COLO668 (cell line): ENCODE measurements at regions not wholly inside any gene's neighbourhood (a gene's known extent, or its start where the extent isn't known, plus 50 kb on each side); places are given as distances from the start of the nearest gene placed in this dataset.
"Not testable (repeated sequence)": the region's sequence is repeated elsewhere in the genome, so short reads cannot be mapped to it uniquely, and the experiment has no call there.

Experiments used
- DNase-seq: peaks from one replicate; lab custom pipeline; 2025; ENCODE audit not compliant: unreplicated experiment; lab: John Stamatoyannopoulos, UW

DNA sequence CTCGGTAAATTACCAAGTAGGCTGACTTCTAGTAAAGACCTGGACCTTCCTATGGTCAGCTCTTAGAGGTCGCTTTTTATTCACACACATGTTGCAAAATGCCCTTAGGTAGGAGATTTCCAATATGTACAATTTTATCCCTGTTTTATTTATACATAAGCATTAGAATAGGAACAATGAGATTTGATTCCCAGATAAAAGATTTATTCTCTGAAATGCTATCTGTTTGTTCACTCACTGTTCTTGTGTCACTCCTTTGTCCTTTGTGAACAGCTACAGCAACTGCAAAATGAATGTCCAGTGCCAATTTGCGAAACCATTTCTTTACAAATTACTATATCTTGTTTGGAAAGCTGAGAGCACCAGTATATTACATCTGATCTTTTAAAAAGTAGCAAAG, 991.5 kb upstream of the TYRP1 start:
- DNase-seq: no peak

DNA sequence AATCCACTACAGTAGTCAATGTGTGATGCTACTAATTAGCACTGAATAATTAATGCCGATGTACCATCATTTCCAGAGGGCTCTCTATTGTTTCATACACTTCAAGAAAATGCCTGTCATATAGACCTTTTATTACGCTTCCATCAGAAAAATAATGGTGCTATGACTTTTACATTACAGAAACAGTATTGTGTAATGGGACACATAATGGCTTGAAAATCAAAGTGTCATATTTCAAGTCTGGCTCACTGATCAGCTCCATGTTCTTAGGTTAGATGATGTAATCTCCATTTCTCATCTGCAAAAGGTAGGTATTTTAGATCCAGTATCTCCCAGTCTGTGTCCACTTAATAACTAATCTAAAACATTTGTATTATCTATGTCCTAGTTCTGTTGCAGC, 990.6 kb upstream of the TYRP1 start:
- no peak for DNase-seq

DNA sequence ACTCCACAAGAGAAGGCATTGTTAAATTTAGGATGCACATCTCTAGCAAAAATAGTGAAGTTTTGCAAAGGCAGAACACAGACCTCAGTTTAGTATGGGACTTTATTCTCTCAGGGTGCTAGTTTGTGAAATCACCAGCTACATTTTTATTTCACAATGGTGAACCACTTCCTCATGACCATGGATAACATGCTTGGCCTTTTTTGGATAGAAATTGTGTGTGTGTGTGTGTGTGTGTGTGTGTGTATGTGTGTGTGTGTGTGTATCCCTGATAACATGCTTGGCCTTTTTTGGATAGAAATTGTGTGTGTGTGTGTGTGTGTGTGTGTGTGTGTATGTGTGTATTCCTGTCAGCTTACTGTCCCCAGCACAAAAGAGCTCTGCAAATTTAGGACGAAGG, 989.0 kb upstream of the TYRP1 start:
- not testable (repeated sequence) for DNase-seq

DNA sequence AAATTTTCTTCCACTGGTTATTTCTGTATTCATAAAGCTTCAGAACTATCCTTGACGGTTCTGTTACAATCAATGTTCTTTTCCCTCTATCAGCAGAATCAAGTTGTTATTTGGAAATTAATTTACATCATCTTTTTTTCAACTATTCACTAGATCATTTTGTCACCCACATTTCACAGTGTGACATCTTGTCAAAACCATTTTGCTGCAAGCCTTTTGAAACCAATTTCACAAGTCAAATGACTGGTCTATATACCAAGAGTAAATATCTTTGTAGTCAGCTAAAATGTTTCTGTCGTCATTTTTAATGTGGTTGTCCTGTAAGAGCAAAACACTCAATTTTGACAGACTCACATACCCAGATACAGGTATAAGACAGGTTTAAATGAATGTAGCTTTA, 984.3 kb upstream of the TYRP1 start:
- DNase-seq: no peak

DNA sequence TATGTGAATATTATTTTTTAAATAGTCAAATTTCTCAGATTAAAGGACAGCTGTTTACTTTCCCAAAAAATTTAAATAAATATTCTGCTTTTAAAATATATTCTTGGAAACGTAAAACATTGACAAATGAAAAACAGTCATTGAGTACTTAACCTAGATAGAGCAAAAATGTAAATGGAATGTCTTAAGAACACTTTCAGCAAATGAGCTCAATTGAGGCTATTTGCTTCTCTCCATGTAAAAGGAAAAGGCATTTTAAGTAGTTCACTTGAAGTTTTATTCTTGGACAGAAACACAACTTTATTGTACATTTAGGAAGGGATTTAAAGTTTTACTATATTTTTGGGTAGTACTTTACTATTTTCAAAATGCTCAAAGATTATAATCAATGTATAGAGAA, 983.6 kb upstream of the TYRP1 start:
- DNase-seq: no peak

DNA sequence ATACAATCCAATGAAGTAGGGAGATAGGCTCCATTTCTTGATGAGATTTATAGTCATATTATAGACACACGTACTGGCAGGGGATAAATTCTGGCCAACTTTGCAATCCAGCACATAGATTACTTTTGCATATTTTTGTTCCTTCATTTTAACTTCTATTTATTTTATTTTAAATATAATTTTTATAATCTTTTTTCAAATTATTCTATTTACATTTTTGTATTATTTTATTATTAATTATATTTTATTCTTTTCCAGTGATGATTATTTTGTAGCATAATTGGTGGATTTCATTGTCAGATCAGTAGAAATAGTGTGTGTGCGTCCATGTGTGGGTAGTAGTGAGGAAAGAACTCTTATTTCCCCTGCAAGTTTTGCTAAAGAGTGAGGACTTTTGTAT, 980.1 kb upstream of the TYRP1 start:
- no peak for DNase-seq

DNA sequence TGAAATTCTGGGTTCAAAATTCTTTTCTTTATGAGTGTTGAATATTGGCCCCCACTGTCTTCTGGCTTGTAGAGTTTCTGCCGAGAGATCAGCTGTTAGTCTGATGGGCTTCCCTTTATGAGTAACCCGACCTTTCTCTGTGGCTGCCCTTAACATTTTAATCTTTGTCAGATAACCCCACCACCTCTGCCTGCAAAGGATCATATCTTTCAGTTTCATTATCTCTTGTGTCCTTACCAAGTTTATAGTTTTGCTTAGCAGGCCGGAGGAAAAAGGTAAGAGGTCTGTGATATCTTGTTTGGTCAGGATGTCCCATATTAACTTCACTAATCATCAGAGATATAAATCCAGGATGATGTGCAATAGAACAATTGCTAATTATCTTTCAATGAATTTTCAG, 970.2 kb upstream of the TYRP1 start:
- DNase-seq: no peak

DNA sequence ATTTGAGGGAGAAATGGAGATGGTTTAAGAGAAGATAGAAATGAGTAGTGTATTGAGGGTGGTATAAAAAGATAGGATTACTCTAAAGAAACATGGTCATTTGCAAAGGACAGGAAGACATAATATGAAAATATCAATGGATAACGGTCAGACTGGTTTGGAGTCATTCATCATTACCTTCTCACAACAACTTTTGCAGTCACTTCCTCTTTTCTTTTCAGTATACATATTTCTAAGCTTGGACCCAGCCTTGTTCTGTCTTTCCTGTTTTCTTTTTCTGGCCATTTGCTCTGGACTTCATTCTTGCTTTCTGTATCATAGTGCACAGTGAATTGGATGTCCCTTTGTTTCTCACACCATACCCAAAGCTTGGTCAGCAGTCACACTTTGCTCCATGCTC, 966.5 kb upstream of the TYRP1 start:
- no peak for DNase-seq

DNA sequence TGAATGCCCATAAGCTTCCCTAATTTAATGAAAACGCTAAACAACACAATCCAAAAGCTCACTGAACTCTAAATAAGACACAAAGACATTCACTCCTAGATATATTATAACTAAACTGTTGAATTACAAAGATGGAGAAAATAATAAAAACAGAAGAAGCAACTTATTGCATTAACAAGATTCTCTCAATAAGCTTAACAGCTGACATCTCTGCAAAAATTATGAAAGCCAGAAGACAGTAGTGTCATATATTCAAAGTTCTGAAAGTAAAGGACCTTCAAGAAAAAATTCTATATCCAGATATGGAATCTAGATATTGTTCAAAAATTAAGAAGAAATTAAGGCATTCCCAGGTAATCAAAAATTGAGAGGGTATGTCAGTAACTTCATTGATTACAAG, 957.8 kb upstream of the TYRP1 start:
- DNase-seq: no peak

DNA sequence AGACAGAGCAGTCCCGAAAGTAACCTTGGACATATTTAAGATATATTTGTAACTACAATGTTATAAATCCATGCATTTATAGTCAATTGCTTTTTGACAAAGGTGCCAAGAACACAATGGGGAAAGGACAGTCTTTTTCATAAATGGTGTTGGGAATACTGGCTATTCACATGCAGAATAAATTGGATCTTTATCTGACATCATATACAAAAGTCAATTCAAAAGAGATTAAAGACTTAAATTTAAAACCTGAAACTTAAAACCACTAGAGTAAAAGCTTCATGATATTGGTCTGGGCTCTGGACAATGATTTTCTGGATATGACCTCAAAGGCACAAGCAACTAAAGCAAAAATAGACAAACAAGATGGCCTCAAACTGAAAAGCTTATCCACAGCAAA, 950.7 kb upstream of the TYRP1 start:
- DNase-seq: no peak

DNA sequence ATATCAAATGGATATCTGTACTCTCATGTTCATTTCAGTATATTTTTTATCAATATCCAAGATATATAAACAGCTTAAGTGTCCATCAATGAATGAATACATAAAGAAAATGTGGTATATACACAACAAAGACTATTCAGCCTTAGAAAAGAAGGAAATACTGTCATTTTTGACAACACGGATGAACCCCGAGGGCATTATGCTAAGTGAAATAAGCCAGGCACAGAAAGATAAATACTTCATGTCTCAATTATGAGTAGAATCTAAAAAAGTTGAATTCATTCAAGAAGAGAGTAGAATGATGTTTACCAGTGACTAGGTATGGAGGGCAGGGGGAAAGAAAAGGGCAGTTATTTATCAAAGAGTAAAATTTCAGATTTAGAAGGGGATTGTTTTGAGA, 949.8 kb upstream of the TYRP1 start:
- no peak for DNase-seq

DNA sequence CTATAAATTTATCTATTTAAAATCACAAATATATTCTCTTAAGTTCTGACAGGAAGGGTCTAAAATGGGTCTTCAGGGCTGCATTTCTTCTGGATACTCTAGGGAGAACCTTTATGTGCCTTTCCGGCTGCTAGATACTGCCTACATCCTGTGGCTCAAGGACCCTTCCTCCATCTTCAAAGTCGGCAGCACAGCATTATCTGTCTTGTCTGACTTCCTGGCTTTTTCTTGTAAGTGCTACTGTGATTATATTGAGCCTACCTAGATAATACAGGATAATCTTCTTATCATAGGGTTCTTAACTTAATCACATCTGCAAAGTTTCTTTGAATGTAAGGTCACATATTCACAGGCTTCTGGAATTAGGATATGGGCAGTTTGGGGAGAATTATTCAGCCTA, 943.8 kb upstream of the TYRP1 start:
- DNase-seq: no peak

DNA sequence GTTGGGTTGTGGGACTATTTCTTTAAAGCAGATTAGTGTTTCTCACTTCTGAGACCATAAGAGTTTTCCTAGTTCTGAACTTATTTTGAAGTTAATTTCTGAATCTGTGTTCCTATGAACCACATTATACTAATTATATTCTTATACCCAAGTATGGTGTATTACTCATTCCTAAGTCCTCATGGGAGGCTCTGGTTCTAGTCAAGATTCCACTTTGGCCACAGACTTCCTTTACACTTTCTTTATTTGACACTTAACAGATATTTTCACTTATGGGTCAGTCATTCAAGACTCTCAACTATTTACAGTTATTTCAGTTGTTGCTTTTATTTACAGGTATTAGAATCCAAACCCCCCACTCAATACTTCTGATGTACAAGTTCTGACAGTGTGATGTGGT, 937.2 kb upstream of the TYRP1 start:
- DNase-seq: no peak

DNA sequence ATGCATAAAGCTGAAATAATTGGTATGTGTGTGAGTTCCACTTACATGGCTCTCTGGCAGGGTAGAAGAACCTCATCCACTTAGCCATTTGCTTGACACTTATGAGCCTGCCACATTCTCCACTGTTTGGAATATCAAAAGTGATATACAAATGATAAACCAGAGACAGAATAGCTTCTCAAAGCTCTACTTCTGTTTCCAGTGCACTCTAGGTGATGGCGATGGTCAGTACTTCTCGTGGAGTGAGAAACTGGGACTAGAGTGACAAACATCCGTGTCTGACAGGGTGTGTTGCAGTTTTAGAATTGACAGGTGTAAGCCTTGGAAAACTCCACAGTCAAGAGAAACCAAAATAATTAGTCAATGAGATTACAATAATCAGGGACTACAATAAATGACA, 935.8 kb upstream of the TYRP1 start:
- DNase-seq: no peak

DNA sequence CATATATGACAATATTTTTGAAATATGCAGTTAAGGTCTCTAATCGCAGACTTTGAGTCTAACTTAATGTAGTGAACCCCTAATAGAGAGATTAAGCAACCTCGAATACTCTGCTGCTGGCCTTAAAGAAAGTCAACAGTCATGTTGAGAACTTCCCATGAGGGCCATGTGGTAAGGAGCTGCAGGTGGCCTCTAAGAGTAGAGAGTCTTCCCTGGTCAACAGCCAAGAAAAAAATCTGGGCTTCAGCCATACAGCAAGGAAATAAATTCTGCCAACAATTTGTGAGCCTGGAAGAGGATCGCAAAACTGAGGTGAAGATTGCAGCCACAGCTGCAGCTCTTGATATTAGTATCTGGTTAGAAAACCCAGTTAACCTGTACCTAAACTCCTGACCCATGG, 935.2 kb upstream of the TYRP1 start:
- DNase-seq: no peak

DNA sequence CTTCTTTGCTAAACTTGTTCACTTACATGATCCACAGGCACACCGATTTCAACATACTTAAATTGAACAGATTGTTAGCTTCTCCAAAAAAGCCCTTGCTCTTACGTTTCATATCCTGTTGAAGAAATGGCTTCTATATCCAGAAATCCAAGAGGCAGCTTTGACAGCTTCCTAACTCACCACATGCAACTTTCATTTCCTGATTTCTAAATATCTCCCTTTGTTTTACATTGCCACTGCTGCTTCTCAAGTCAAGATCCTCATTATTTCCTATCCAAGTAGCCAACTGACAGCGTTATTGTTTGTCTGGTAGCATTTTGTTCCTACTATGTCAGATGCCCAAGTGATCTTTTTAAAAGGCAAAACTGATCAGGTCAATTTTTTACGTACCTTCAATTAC, 913.2 kb upstream of the TYRP1 start:
- DNase-seq: no peak

DNA sequence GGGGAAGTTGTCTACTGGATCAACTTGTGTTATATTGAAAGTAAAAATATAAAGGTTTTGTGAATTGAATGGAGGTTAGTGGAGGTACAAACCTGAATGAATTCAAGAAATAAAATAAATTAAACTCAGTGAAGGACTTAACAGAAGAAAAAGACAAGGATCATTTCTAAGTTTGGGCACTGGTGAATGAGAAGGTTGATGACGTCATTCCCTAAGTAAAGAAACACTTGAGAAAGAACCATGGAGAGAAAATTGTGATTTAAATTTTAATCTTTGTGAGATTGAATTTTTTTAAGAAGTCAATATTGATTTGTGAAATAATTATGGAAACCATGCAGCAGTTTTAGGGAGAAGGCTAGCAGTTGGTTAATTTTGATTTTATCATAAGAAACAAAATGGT, 900.3 kb upstream of the TYRP1 start:
- no peak for DNase-seq

DNA sequence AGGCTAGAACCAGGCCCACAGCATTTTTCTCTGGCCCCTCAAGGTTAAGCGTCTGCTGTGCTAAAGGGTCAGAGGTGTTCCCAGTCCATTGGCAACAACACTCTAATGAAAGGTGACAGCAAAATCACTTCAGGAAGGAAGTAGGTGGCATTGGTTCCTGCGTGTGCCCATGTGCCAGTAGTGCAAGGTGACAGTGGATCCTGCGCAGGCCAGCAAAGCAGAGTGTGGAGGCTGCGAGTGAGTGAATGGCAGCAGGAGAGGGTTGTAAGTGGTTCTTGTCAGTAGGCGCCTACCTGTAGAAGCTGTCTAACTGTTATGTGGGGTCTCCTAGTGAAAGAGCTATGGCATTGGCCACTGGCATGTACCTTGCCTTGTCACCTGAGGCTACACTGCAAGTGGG, 898.2 kb upstream of the TYRP1 start:
- DNase-seq: no peak

DNA sequence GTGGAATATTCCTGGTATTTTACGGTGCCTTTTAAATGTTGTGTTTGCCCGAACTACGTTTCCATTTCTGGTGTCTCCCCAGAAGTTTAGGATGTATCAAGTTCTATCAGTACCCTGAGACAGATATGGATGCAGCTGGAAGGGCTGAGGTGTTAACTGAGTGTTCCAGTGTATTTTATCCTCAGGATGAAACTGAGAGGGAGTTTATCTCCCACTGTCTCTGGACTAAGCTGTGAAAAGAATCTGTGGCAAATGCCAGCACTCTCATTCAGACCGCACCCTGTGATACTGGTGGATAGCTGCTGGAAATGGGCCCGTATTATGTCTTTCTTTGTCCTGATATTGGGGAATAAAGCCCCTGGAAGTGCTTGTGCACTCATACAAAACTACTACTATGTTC, 887.2 kb upstream of the TYRP1 start:
- no peak for DNase-seq

DNA sequence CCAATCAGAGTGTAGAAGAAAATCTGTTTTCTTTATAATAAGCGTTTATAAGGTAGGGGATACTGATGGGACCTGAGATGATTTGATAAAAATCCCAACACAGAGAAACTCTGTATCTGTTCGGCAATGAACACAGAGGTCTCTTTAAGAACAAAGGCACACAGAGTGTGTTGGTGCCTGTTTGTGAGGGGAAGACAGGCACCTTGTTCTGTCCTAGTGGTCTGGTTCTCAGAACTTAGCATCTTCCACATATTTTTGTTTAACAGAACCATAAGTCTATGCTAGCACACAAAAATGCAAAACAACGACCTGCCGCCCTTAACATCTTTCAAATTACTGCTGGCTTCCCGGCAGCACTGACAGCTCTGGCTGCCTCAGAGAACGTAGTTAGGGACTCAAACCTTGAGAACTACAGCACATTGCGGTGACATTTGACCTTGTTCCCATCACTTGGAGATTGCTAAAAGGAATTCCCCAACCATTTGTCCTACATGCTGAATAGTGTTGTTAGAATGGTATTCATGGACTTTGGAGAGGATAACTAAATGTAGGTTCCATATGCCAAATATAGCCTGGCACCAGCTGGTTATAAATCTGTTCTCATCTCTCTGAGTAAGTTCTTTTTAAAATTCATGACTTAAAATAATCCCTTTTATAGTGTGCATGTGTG, 871.7 kb upstream of the TYRP1 start:
- DNase-seq: no peak

DNA sequence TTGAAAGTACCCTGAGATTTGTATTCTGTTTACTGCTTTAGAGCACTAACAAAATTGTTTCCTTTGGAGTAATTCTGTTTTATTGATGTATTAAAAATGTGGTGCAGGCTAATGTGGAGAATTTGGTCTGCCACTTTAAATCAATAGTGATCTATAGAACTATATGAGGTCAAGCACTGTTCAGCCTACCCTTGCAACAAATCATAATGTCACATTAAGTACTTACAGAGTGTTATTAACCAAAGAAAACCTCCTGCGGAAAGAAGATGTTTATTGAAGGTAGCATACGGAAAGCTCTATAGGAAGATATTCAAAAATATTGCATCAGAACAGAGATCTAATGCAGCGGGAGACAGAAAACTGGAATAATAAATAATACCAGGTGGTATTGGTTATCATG, 865.0 kb upstream of the TYRP1 start:
- no peak for DNase-seq

DNA sequence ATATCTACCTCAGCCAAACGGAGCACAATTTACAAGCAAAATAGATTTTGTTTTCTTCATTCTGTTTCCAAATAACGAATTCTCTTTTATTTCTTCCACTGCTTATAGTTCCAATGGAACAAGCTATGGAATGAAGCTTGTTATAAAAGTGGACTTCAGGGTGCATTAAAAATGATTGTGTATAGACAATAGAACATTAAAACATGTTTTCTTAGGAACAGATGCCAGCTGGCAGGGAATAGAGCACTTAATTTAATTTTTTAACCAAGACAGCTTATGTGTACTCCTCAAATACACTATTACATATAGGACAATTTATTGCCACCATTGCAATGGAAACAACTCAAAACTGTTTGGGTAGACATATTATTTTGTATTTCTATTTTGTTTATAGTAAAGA, 860.1 kb upstream of the TYRP1 start:
- DNase-seq: no peak

DNA sequence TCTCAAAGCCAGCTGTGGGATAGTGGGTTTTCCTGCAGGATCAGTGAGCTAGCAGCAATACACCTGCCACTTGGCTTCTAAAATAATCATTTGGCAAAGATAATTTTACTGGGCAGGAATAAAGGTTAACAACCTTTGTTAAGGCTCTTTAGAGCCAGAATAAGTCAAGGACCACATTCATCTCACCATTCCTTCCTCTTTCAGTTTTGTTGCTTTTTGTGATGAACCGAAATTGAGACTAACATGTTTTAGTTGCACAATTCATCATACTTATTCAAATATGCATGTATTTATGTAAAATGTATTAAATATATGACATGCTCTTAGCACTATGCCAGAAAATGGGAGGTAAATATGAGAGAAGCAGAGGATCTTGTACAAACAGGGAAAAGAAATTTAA, 824.4 kb upstream of the TYRP1 start:
- DNase-seq: no peak

DNA sequence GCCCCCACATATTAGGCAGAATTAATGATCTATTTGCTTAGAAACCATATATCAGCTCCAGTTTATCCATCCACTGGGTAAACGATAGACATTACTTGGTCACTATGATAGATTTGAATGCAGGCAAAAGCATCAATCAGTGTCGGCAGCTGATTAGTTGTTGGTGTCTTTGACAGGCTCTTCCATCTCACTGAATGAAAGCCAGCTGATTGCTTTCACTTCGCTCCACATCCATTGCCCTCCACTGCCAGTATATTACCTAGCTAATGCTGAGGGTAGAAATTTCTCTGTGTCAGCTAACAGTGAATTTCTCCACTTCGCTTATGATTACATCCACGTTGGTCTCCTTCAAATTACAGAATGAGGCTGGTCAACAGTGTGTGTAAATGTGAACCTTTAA, 821.3 kb upstream of the TYRP1 start:
- DNase-seq: no peak
